ENCODE measurements at regions not wholly inside any gene's neighbourhood (a gene's known extent, or its start where the extent isn't known, plus 50 kb on each side); places are given as distances from the start of the nearest gene placed in this dataset.

- peaks cover 3 to 35% (median 28%) of the 10 kb centered on the region in 4 experiments for H3K4me1 ChIP-seq (ENCODE audit: control extremely low read depth in 1 of 4, control insufficient read depth in 4 of 4, insufficient read depth in 4 of 4, low read length in 3 of 4)
- H3K4me3 ChIP-seq (ENCODE audit: control insufficient read depth in 1 of 7, extremely low read depth in 1 of 7, insufficient read depth in 4 of 7, low read depth in 2 of 7, low read length in 6 of 7): no peak overlapping the region
- 100% methylated on average over 1 of the region's 9 CpGs for WGBS (ENCODE audit: insufficient coverage)
- no peak for DNase-seq
- POLR2A ChIA-PET: no interaction called here
- H3K9me3 ChIP-seq (ENCODE audit: control extremely low read depth in 1 of 5, control insufficient read depth in 4 of 5, insufficient read depth in 2 of 5, low read depth in 1 of 5, low read length in 4 of 5): peaks cover 0 to 3% (median 0%) of the 10 kb centered on the region in 5 experiments
- H3K27me3 ChIP-seq (replicated peaks in 2 of 5; ENCODE audit: control insufficient read depth in 4 of 5, insufficient read depth in 5 of 5, low read length in 4 of 5): no peaks in the 10 kb centered on the region
- H3K36me3 ChIP-seq (ENCODE audit: control insufficient read depth in 4 of 4, insufficient read depth in 4 of 4, low read length in 3 of 4): no peaks in the 10 kb centered on the region
- no peak overlapping the region for H3K27ac ChIP-seq (ENCODE audit: insufficient read depth in 1 of 2, low read depth in 1 of 2, low read length in 2 of 2, poor library complexity in 1 of 2, severe bottlenecking in 2 of 2)
- CTCF ChIA-PET: interaction anchor here (1.4 kb wide), 1 partner anchor 12 kb away, joined by 5 read pairs; no protein-coding TSS in a partner anchor
Measured at GRCh38 chr2:45254025-45254424, 244.8 kb upstream of the SIX2 start.

- Histone ChIP-seq H3K9me3 (ENCODE audit: control extremely low read depth in 1 of 5, control insufficient read depth in 4 of 5, insufficient read depth in 2 of 5, low read depth in 1 of 5, low read length in 4 of 5) (peaks cover 0 to 3% (median 0%) of the 10 kb centered on the region in 5 experiments), H3K27me3 (replicated peaks in 2 of 5; ENCODE audit: control insufficient read depth in 4 of 5, insufficient read depth in 5 of 5, low read length in 4 of 5) (no peaks in the 10 kb centered on the region), H3K27ac (ENCODE audit: insufficient read depth in 1 of 2, low read depth in 1 of 2, low read length in 2 of 2, poor library complexity in 1 of 2, severe bottlenecking in 2 of 2) (no peak overlapping the region), H3K4me3 (ENCODE audit: control insufficient read depth in 1 of 7, extremely low read depth in 1 of 7, insufficient read depth in 4 of 7, low read depth in 2 of 7, low read length in 6 of 7) (no peak overlapping the region), H3K36me3 (ENCODE audit: control insufficient read depth in 4 of 4, insufficient read depth in 4 of 4, low read length in 3 of 4) (no peaks in the 10 kb centered on the region), H3K4me1 (ENCODE audit: control extremely low read depth in 1 of 4, control insufficient read depth in 4 of 4, insufficient read depth in 4 of 4, low read length in 3 of 4) (peaks cover 0 to 26% (median 19%) of the 10 kb centered on the region in 4 experiments)
- no peak for DNase-seq
- CTCF ChIA-PET: no interaction called here
- POLR2A ChIA-PET: no interaction called here
- no CpG with 5 or more reads among the region's 3 CpGs for WGBS (ENCODE audit: insufficient coverage)
Measured at GRCh38 chr2:45253151-45253550, 243.9 kb upstream of the SIX2 start.

DNA sequence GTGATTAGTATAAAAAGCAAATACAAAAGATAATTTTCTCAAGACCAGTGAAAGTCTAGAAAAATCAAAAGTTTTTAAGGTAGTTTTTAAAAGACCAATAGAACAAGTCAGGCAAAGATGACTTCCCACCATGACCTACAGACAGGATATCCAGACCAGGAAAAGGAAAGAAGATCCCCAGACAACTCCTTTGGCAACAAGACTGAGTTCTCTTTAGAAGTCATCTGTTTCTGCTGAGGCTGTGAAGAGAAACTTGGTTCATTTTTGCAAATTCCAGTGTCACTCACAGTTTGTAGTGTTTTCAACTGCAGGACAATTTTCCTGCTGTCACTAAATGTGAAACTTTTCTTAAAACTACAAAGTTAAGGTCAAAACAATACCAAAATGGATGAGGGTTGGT, 240.9 kb upstream of the SIX2 start:
- POLR2A ChIA-PET: no interaction called here

DNA sequence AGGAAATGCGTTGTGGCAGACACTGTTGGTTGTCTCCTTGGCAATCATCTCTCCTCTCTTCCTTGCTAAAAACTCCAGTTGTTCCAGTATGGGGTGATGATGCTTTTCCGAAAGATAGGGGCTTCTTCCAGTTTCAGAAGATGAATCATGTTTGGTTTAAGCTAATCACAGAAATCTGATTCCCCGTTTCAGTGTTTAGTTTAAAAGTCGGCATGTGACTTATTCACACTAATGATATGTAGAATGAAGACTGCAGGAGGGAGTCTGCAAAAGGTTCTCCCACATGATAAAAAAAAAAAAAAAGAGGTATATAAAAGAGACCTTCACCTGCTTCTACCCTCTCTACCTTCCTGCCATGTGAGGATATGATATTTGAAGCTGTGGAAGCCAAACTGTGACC, 239.0 kb upstream of the SIX2 start:
- DNase-seq: no peak
- POLR2A ChIA-PET: no interaction called here
- Histone ChIP-seq H3K36me3 (ENCODE audit: control insufficient read depth in 4 of 4, insufficient read depth in 4 of 4, low read length in 3 of 4) (no peaks in the 10 kb centered on the region), H3K9me3 (ENCODE audit: control extremely low read depth in 1 of 5, control insufficient read depth in 4 of 5, insufficient read depth in 2 of 5, low read depth in 1 of 5, low read length in 4 of 5) (peaks cover 0 to 3% (median 0%) of the 10 kb centered on the region in 5 experiments), H3K27me3 (replicated peaks in 2 of 5; ENCODE audit: control insufficient read depth in 4 of 5, insufficient read depth in 5 of 5, low read length in 4 of 5) (no peaks in the 10 kb centered on the region), H3K27ac (ENCODE audit: insufficient read depth in 1 of 2, low read depth in 1 of 2, low read length in 2 of 2, poor library complexity in 1 of 2, severe bottlenecking in 2 of 2) (no peak overlapping the region), H3K4me1 (ENCODE audit: control extremely low read depth in 1 of 4, control insufficient read depth in 4 of 4, insufficient read depth in 4 of 4, low read length in 3 of 4) (peaks cover 0 to 5% (median 2%) of the 10 kb centered on the region in 4 experiments), H3K4me3 (ENCODE audit: control insufficient read depth in 1 of 7, extremely low read depth in 1 of 7, insufficient read depth in 4 of 7, low read depth in 2 of 7, low read length in 6 of 7) (no peak overlapping the region)
- CTCF ChIA-PET: interaction anchor here (0.7 kb wide), 1 partner anchor 116 kb away, joined by 3 read pairs; no protein-coding TSS in a partner anchor
- 100% methylated on average over 1 of the region's 4 CpGs for WGBS (ENCODE audit: insufficient coverage)

More for the DNA sequence above, 240.9 kb upstream of the SIX2 start:
- Histone ChIP-seq H3K4me1 (ENCODE audit: control extremely low read depth in 1 of 4, control insufficient read depth in 4 of 4, insufficient read depth in 4 of 4, low read length in 3 of 4) (peaks cover 0 to 9% (median 4%) of the 10 kb centered on the region in 4 experiments), H3K27me3 (replicated peaks in 2 of 5; ENCODE audit: control insufficient read depth in 4 of 5, insufficient read depth in 5 of 5, low read length in 4 of 5) (no peaks in the 10 kb centered on the region), H3K4me3 (ENCODE audit: control insufficient read depth in 1 of 7, extremely low read depth in 1 of 7, insufficient read depth in 4 of 7, low read depth in 2 of 7, low read length in 6 of 7) (no peak overlapping the region), H3K9me3 (ENCODE audit: control extremely low read depth in 1 of 5, control insufficient read depth in 4 of 5, insufficient read depth in 2 of 5, low read depth in 1 of 5, low read length in 4 of 5) (peaks cover 0 to 3% (median 0%) of the 10 kb centered on the region in 5 experiments), H3K27ac (ENCODE audit: insufficient read depth in 1 of 2, low read depth in 1 of 2, low read length in 2 of 2, poor library complexity in 1 of 2, severe bottlenecking in 2 of 2) (no peak overlapping the region), H3K36me3 (ENCODE audit: control insufficient read depth in 4 of 4, insufficient read depth in 4 of 4, low read length in 3 of 4) (no peaks in the 10 kb centered on the region)
- no peak for DNase-seq
- CTCF ChIA-PET: no interaction called here

- Histone ChIP-seq H3K4me1 (ENCODE audit: control extremely low read depth in 1 of 4, control insufficient read depth in 4 of 4, insufficient read depth in 4 of 4, low read length in 3 of 4) (no peaks in the 10 kb centered on the region), H3K36me3 (ENCODE audit: control insufficient read depth in 4 of 4, insufficient read depth in 4 of 4, low read length in 3 of 4) (no peaks in the 10 kb centered on the region), H3K4me3 (ENCODE audit: control insufficient read depth in 1 of 7, extremely low read depth in 1 of 7, insufficient read depth in 4 of 7, low read depth in 2 of 7, low read length in 6 of 7) (no peak overlapping the region), H3K9me3 (ENCODE audit: control extremely low read depth in 1 of 5, control insufficient read depth in 4 of 5, insufficient read depth in 2 of 5, low read depth in 1 of 5, low read length in 4 of 5) (no peaks in the 10 kb centered on the region), H3K27ac (ENCODE audit: insufficient read depth in 1 of 2, low read depth in 1 of 2, low read length in 2 of 2, poor library complexity in 1 of 2, severe bottlenecking in 2 of 2) (no peak overlapping the region), H3K27me3 (replicated peaks in 2 of 5; ENCODE audit: control insufficient read depth in 4 of 5, insufficient read depth in 5 of 5, low read length in 4 of 5) (no peaks in the 10 kb centered on the region)
- ChIA-PET POLR2A (interaction anchor here (0.6 kb wide), 1 partner anchor 40 kb away, joined by 3 read pairs; no protein-coding TSS in a partner anchor), CTCF (no interaction called here)
- WGBS (ENCODE audit: insufficient coverage): 100% methylated on average over 2 of the region's 2 CpGs
- no peak for DNase-seq
Measured at GRCh38 chr2:45244928-45245327, 235.7 kb upstream of the SIX2 start.

GRCh38 chr2:45242161-45242741, 233.0 kb upstream of the SIX2 start:
- no peak for DNase-seq
- ChIA-PET POLR2A (no interaction called here), CTCF (interaction anchor here (1.1 to 1.6 kb wide), 2 partner anchors 11 to 12 kb away, joined by 4 to 5 read pairs; no protein-coding TSS in a partner anchor)
- Histone ChIP-seq H3K36me3 (ENCODE audit: control insufficient read depth in 4 of 4, insufficient read depth in 4 of 4, low read length in 3 of 4) (no peaks in the 10 kb centered on the region), H3K9me3 (ENCODE audit: control extremely low read depth in 1 of 5, control insufficient read depth in 4 of 5, insufficient read depth in 2 of 5, low read depth in 1 of 5, low read length in 4 of 5) (no peaks in the 10 kb centered on the region), H3K27ac (ENCODE audit: insufficient read depth in 1 of 2, low read depth in 1 of 2, low read length in 2 of 2, poor library complexity in 1 of 2, severe bottlenecking in 2 of 2) (no peak overlapping the region), H3K4me1 (ENCODE audit: control extremely low read depth in 1 of 4, control insufficient read depth in 4 of 4, insufficient read depth in 4 of 4, low read length in 3 of 4) (peaks cover 0 to 16% (median 12%) of the 10 kb centered on the region in 4 experiments), H3K27me3 (replicated peaks in 2 of 5; ENCODE audit: control insufficient read depth in 4 of 5, insufficient read depth in 5 of 5, low read length in 4 of 5) (no peaks in the 10 kb centered on the region), H3K4me3 (ENCODE audit: control insufficient read depth in 1 of 7, extremely low read depth in 1 of 7, insufficient read depth in 4 of 7, low read depth in 2 of 7, low read length in 6 of 7) (no peak overlapping the region)
- WGBS (ENCODE audit: insufficient coverage): 84% methylated on average over 6 of the region's 6 CpGs

- no peaks in the 10 kb centered on the region for H3K36me3 ChIP-seq (ENCODE audit: control insufficient read depth in 4 of 4, insufficient read depth in 4 of 4, low read length in 3 of 4)
- peaks cover 0 to 25% (median 19%) of the 10 kb centered on the region in 4 experiments for H3K4me1 ChIP-seq (ENCODE audit: control extremely low read depth in 1 of 4, control insufficient read depth in 4 of 4, insufficient read depth in 4 of 4, low read length in 3 of 4)
- CTCF ChIA-PET: interaction anchor here (1.6 kb wide), 1 partner anchor 14 kb away, joined by 5 read pairs; no protein-coding TSS in a partner anchor
- DNase-seq: no peak
- no peak overlapping the region for H3K4me3 ChIP-seq (ENCODE audit: control insufficient read depth in 1 of 7, extremely low read depth in 1 of 7, insufficient read depth in 4 of 7, low read depth in 2 of 7, low read length in 6 of 7)
- H3K27me3 ChIP-seq (replicated peaks in 2 of 5; ENCODE audit: control insufficient read depth in 4 of 5, insufficient read depth in 5 of 5, low read length in 4 of 5): no peaks in the 10 kb centered on the region
- POLR2A ChIA-PET: no interaction called here
- H3K9me3 ChIP-seq (ENCODE audit: control extremely low read depth in 1 of 5, control insufficient read depth in 4 of 5, insufficient read depth in 2 of 5, low read depth in 1 of 5, low read length in 4 of 5): no peaks in the 10 kb centered on the region
- no peak overlapping the region for H3K27ac ChIP-seq (ENCODE audit: insufficient read depth in 1 of 2, low read depth in 1 of 2, low read length in 2 of 2, poor library complexity in 1 of 2, severe bottlenecking in 2 of 2)
- WGBS (ENCODE audit: insufficient coverage): 100% methylated on average over 2 of the region's 3 CpGs
Measured at GRCh38 chr2:45241061-45241561, 231.9 kb upstream of the SIX2 start.
